ENCODE measurements at regions not wholly inside any gene's neighbourhood (a gene's known extent, or its start where the extent isn't known, plus 50 kb on each side); places are given as distances from the start of the nearest gene placed in this dataset.

- no peak overlapping the region for H3K9ac ChIP-seq
- H3K36me3 ChIP-seq = no peaks in the 10 kb centered on the region
- H3K4me1 ChIP-seq = peaks cover 5% of the 10 kb centered on the region; the same call in 1 of the 2 replicates
- H3K4me2 ChIP-seq = no peak overlapping the region
- H3K4me3 ChIP-seq = no peak overlapping the region
- peaks cover 3% of the 10 kb centered on the region; the same call in 1 of the 2 replicates for H3K9me3 ChIP-seq
- no peak overlapping the region for H3K27ac ChIP-seq
- no peaks in the 10 kb centered on the region for H3K27me3 ChIP-seq
- TF ChIP-seq Cebpa-rat (IDR thresholded peaks at IDR 0.05) = no peak
- no peaks in the 10 kb centered on the region for H4K20me1 ChIP-seq
Measured at GRCh38 chr6:149220882-149221773, 96.4 kb upstream of the TAB2 start.

GRCh38 chr6:149221774-149222070, 95.8 kb upstream of the TAB2 start:
- no peak overlapping the region for H3K9ac ChIP-seq
- peaks cover 3% of the 10 kb centered on the region; the same call in 1 of the 2 replicates for H3K9me3 ChIP-seq
- H3K27me3 ChIP-seq = no peaks in the 10 kb centered on the region
- no peaks in the 10 kb centered on the region for H3K36me3 ChIP-seq
- H3K4me3 ChIP-seq = no peak overlapping the region
- H3K27ac ChIP-seq = no peak overlapping the region
- no peak overlapping the region for H3K4me2 ChIP-seq
- H4K20me1 ChIP-seq = no peaks in the 10 kb centered on the region
- TF ChIP-seq Cebpa-rat (IDR thresholded peaks at IDR 0.05) = no peak
- H3K4me1 ChIP-seq = peaks cover 5% of the 10 kb centered on the region; the same call in 1 of the 2 replicates

- no peak overlapping the region for H3K27ac ChIP-seq
- no peaks in the 10 kb centered on the region for H4K20me1 ChIP-seq
- H3K4me3 ChIP-seq = no peak overlapping the region
- no peaks in the 10 kb centered on the region for H3K27me3 ChIP-seq
- no peaks in the 10 kb centered on the region for H3K36me3 ChIP-seq
- peaks cover 3% of the 10 kb centered on the region; the same call in 1 of the 2 replicates for H3K9me3 ChIP-seq
- H3K4me1 ChIP-seq = peaks cover 5% of the 10 kb centered on the region; the same call in 1 of the 2 replicates
- no peak overlapping the region for H3K9ac ChIP-seq
- H3K4me2 ChIP-seq = no peak overlapping the region
- TF ChIP-seq Cebpa-rat (IDR thresholded peaks at IDR 0.05) = no peak
Measured at GRCh38 chr6:149223120-149223903, 94.2 kb upstream of the TAB2 start.

GRCh38 chr6:149223904-149224351, 93.6 kb upstream of the TAB2 start:
- H3K9me3 ChIP-seq = peaks cover 3% of the 10 kb centered on the region; the same call in 1 of the 2 replicates
- no peaks in the 10 kb centered on the region for H3K27me3 ChIP-seq
- no peak for TF ChIP-seq Cebpa-rat (IDR thresholded peaks at IDR 0.05)
- H3K4me3 ChIP-seq = no peak overlapping the region
- peaks cover 5% of the 10 kb centered on the region; the same call in 1 of the 2 replicates for H3K4me1 ChIP-seq
- no peak overlapping the region for H3K4me2 ChIP-seq
- H3K9ac ChIP-seq = no peak overlapping the region
- H4K20me1 ChIP-seq = no peaks in the 10 kb centered on the region
- no peak overlapping the region for H3K27ac ChIP-seq
- H3K36me3 ChIP-seq = no peaks in the 10 kb centered on the region

- Histone ChIP-seq H3K36me3 (no peaks in the 10 kb centered on the region), H4K20me1 (no peaks in the 10 kb centered on the region), H3K9me3 (peaks cover 3% of the 10 kb centered on the region; the same call in 1 of the 2 replicates), H3K27ac (no peak overlapping the region), H3K4me2 (no peak overlapping the region), H3K4me3 (no peak overlapping the region), H3K9ac (no peak overlapping the region), H3K4me1 (peaks cover 5% of the 10 kb centered on the region; the same call in 1 of the 2 replicates), H3K27me3 (no peaks in the 10 kb centered on the region)
- no peak for TF ChIP-seq Cebpa-rat (IDR thresholded peaks at IDR 0.05)
Measured at GRCh38 chr6:149224399-149224798, 93.1 kb upstream of the TAB2 start.

- H3K27ac ChIP-seq = no peak overlapping the region
- no peaks in the 10 kb centered on the region for H4K20me1 ChIP-seq
- H3K27me3 ChIP-seq = no peaks in the 10 kb centered on the region
- no peak overlapping the region for H3K4me3 ChIP-seq
- no peak for TF ChIP-seq Cebpa-rat (IDR thresholded peaks at IDR 0.05)
- H3K4me1 ChIP-seq = peaks cover 5% of the 10 kb centered on the region; the same call in 1 of the 2 replicates
- peaks cover 3% of the 10 kb centered on the region; the same call in 1 of the 2 replicates for H3K9me3 ChIP-seq
- H3K4me2 ChIP-seq = no peak overlapping the region
- no peak overlapping the region for H3K9ac ChIP-seq
- H3K36me3 ChIP-seq = no peaks in the 10 kb centered on the region
Measured at GRCh38 chr6:149225370-149225769, 92.1 kb upstream of the TAB2 start.

GRCh38 chr6:149225946-149226345, 91.6 kb upstream of the TAB2 start:
- Histone ChIP-seq H3K4me1 (peaks cover 5% of the 10 kb centered on the region; the same call in 1 of the 2 replicates), H3K4me3 (no peak overlapping the region), H4K20me1 (no peaks in the 10 kb centered on the region), H3K27me3 (no peaks in the 10 kb centered on the region), H3K27ac (no peak overlapping the region), H3K9me3 (no peaks in the 10 kb centered on the region), H3K9ac (no peak overlapping the region), H3K36me3 (no peaks in the 10 kb centered on the region), H3K4me2 (no peak overlapping the region)
- no peak for TF ChIP-seq Cebpa-rat (IDR thresholded peaks at IDR 0.05)

GRCh38 chr6:149227796-149228195, 89.7 kb upstream of the TAB2 start:
- H4K20me1 ChIP-seq = no peaks in the 10 kb centered on the region
- peaks cover 8% of the 10 kb centered on the region for H3K4me1 ChIP-seq
- H3K4me2 ChIP-seq = no peak overlapping the region
- no peak overlapping the region for H3K4me3 ChIP-seq
- no peak overlapping the region for H3K9ac ChIP-seq
- H3K27ac ChIP-seq = no peak overlapping the region
- no peaks in the 10 kb centered on the region for H3K36me3 ChIP-seq
- no peaks in the 10 kb centered on the region for H3K27me3 ChIP-seq
- no peak for TF ChIP-seq Cebpa-rat (IDR thresholded peaks at IDR 0.05)
- H3K9me3 ChIP-seq = no peaks in the 10 kb centered on the region

- no peak for TF ChIP-seq Cebpa-rat (IDR thresholded peaks at IDR 0.05)
- Histone ChIP-seq H3K4me2 (no peak overlapping the region), H3K4me3 (no peak overlapping the region), H3K9me3 (no peaks in the 10 kb centered on the region), H3K4me1 (peaks cover 8% of the 10 kb centered on the region), H4K20me1 (no peaks in the 10 kb centered on the region), H3K27me3 (no peaks in the 10 kb centered on the region), H3K9ac (no peak overlapping the region), H3K27ac (no peak overlapping the region), H3K36me3 (no peaks in the 10 kb centered on the region)
Measured at GRCh38 chr6:149228311-149228955, 89.1 kb upstream of the TAB2 start.

Data from BLaER1 (cell line).